SK-N-MC (cell line): ENCODE measurements at regions not wholly inside any gene's neighbourhood (a gene's known extent, or its start where the extent isn't known, plus 50 kb on each side); places are given as distances from the start of the nearest gene placed in this dataset.
"Not testable (repeated sequence)": the region's sequence is repeated elsewhere in the genome, so short reads cannot be mapped to it uniquely, and the experiment has no call there.

Experiments used
- DNase-seq: peaks from one replicate; pipeline ENCODE4 v3.0.0-alpha.2; 2011; ENCODE audit warnings: low read depth, low spot score
- H3K27ac ChIP-seq: fragments of 200-600 bp; sonication (generic); 2 replicates; pipeline ENCODE4 v1.5.1; 2016; ENCODE audit warnings: mixed run types
- H3K36me3 ChIP-seq: fragments of 200-600 bp; sonication (generic); 2 replicates; pipeline ENCODE4 v1.6.1; 2017; ENCODE audit warnings: antibody characterized with exemption, low read length, mixed read lengths; ENCODE audit not compliant: insufficient read depth
- H3K4me3 ChIP-seq: fragments of 200-600 bp; sonication (generic); 2 replicates; pipeline ENCODE4 v1.5.1; 2016
- H3K9ac ChIP-seq: fragments of 200-600 bp; sonication (generic); 2 replicates; pipeline ENCODE4 v1.8.0; 2017; ENCODE audit warnings: mixed run types, mixed read lengths; ENCODE audit not compliant: insufficient read length
- H3K9me3 ChIP-seq: fragments of 200-600 bp; sonication (generic); 2 replicates; pipeline ENCODE4 v1.6.1; 2017; ENCODE audit warnings: low read depth, mild to moderate bottlenecking, antibody characterized with exemption, low read length, moderate library complexity, mixed read lengths
- EZH2 ChIP-seq: fragments of 200-600 bp; sonication (generic); IDR thresholded peaks from one replicate; pipeline ENCODE4 v1.6.1; 2017; ENCODE audit warnings: antibody characterized with exemption
- FOXP2 ChIP-seq: optimal IDR thresholded peaks from 2 replicates; pipeline ENCODE3; 2011; ENCODE audit warnings: mild to moderate bottlenecking, moderate library complexity; ENCODE audit not compliant: insufficient read depth; ENCODE audit errors: extremely low read length, control extremely low read depth
- POLR2AphosphoS5 ChIP-seq: IDR thresholded peaks from 2 replicates; pipeline ENCODE4 v1.6.1; 2012; ENCODE audit warnings: mild to moderate bottlenecking, low read depth, low read length, borderline replicate concordance

DNA sequence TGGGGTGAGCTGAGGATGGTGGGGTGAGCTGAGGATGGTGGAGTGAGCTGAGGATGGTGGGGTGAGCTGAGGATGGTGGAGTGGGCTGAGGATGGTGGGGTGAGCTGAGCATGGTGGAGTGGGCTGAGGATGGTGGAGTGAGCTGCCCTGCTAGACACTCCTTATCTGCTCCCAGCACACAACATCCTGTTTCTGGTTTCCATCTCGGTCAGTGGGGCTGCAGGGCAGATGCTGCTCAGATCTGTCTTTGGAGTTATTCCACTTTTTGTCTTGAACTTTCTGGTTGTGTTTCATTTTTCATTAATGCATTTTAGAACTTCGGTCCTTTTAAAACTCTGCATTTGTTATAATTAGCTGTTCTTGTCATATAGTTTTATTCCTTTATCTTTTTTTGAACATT lies 67.9 kb upstream of the ANTXRL start:
- H3K36me3 ChIP-seq: no peaks in the 10 kb centered on the region
- TF ChIP-seq FOXP2 (no peak), EZH2 (no peak), POLR2AphosphoS5 (no peak)
- no peak for DNase-seq
- no peak overlapping the region for H3K4me3 ChIP-seq
- H3K9me3 ChIP-seq: no peaks in the 10 kb centered on the region
- no peak overlapping the region for H3K27ac ChIP-seq
- no peak overlapping the region for H3K9ac ChIP-seq

DNA sequence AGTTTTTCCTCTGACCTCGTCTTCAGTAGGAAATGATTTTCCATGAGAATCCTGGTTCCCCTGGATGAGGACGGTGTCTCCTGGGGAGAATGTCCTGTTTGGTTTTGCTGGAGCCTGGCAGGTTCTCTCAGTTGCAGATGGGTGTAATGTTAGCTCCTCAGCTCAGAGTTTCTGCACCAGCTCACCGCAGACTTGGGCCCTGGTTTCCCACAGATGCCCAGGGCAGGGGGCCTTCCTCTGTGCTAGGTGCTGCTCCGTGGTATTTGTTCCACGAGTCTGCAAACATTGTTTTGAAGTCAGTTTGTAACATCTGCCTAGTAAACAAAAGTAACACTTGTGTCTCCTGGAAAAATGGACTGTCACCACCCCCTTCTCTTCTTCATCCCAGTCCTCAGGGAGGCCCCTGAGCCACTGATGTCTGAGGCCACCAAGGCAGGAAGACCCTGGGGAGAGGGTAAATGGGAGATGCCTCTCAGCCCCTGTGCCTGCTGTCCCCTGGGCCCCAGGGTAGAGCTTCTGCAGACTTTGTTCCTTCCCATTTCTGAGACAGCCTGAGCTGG lies 67.3 kb upstream of the ANTXRL start:
- not testable (repeated sequence) for H3K4me3 ChIP-seq, H3K27ac ChIP-seq, H3K9ac ChIP-seq, H3K9me3 ChIP-seq, DNase-seq, H3K36me3 ChIP-seq

DNA sequence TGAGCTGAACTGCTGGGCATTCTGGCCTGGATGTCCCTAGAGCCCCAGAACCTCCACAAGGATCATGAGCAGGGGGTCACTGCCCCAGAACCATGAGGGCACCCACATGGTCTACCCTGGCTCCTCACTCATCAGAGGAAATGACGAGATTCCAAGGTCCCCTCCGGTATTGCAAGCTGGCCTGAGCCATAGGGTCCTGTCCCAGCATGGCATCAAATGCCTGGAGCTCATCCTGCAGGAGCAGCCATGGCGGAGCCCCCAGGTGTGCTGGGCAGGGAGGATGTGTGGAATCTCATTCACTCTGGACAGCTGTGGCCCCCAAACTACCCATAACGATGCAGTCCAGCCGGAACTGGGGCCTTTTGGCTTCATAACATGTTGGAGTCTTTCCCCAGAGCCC lies 66.6 kb upstream of the ANTXRL start:
- TF ChIP-seq POLR2AphosphoS5 (no peak), EZH2 (no peak), FOXP2 (no peak)
- no peaks in the 10 kb centered on the region for H3K36me3 ChIP-seq
- no peaks in the 10 kb centered on the region for H3K9me3 ChIP-seq
- no peak overlapping the region for H3K4me3 ChIP-seq
- H3K9ac ChIP-seq: no peak overlapping the region
- DNase-seq: no peak
- H3K27ac ChIP-seq: no peak overlapping the region

DNA sequence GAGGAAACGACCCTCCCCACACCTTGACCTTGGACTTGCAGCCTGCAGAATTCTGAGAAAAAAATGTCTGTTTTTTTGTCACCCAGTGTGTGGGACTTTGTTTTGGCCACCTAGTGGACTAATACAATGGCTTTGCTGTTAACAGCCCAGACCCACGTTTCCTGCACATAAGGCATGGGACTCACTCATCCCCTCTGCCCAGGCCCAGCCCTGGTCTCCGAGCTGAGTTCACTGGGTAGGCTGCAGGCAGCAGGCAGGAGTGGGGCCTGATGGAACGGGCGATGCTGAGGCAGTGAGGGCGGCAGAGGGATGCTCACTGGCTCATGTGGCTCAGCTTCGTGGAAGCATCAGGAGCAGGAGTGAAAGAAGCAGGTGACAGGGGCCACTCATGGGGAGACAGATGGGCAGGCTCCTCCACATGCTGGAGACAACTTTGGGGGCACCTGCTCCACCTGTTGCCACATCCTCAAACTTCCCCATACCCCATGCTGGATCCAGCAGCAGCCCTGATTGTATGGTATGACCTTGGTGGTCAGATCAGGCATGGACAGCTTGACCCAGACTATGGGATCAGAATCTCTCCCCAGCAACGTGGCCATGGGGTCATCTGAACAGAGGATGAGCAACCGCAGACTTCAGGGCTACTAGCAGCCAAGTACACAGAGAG lies 65.8 kb upstream of the ANTXRL start:
- Histone ChIP-seq H3K36me3 (no peaks in the 10 kb centered on the region), H3K27ac (no peak overlapping the region), H3K9ac (no peak overlapping the region), H3K9me3 (no peaks in the 10 kb centered on the region), H3K4me3 (no peak overlapping the region)
- DNase-seq: no peak
- TF ChIP-seq FOXP2 (no peak), POLR2AphosphoS5 (no peak), EZH2 (no peak)

DNA sequence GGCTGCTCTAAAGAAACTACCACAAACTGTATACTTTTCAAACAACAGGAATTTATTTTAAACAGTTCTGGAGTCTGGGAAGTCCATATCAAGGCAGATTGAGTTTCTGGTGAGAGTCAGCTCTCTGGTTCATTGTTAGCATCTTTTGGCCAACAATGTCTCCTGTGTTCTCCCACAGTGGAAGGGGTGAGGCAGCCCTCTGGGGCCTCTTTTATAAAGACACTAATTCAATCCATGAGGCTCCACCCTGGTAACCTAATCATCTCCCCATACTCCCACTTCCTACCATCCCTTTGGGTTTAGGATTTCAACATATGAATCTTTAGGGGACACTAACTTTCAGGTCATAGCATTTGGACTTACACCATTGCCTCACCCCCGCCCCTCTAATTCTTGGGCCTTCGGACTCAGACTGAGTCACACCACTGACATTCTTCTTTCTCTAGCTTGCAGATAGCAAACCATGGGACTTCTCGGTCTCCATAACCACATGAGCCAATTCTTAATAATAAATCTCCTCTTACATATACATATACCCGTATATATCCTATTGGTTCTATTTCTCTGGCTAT lies 64.3 kb upstream of the ANTXRL start:
- TF ChIP-seq EZH2 (no peak), POLR2AphosphoS5 (no peak), FOXP2 (no peak)
- no peak for DNase-seq
- H3K36me3 ChIP-seq: no peaks in the 10 kb centered on the region

DNA sequence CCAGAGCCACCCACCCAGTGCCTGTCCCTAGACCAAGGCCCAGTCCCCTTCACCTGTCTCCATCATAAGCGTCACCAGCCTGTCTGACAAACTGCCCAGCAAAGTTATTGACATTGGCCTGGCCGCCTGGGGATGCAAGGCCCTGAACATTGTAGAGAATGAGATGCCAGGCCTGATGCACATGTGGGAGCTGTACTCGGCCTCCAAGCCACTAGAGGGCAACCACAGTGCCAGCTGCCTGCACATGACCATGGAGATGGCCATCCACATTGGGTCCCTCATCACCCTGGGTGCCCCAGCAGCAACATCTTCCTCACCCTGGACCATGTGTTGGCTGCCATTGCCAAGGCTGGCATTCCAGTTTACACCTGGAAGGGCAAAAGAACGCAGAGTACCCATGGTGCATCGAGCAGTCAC lies 63.7 kb upstream of the ANTXRL start:
- H3K27ac ChIP-seq: no peak overlapping the region

More for the DNA sequence above, 64.3 kb upstream of the ANTXRL start:
- Histone ChIP-seq H3K27ac (no peak overlapping the region), H3K9me3 (no peaks in the 10 kb centered on the region), H3K9ac (no peak overlapping the region), H3K4me3 (no peak overlapping the region)

DNA sequence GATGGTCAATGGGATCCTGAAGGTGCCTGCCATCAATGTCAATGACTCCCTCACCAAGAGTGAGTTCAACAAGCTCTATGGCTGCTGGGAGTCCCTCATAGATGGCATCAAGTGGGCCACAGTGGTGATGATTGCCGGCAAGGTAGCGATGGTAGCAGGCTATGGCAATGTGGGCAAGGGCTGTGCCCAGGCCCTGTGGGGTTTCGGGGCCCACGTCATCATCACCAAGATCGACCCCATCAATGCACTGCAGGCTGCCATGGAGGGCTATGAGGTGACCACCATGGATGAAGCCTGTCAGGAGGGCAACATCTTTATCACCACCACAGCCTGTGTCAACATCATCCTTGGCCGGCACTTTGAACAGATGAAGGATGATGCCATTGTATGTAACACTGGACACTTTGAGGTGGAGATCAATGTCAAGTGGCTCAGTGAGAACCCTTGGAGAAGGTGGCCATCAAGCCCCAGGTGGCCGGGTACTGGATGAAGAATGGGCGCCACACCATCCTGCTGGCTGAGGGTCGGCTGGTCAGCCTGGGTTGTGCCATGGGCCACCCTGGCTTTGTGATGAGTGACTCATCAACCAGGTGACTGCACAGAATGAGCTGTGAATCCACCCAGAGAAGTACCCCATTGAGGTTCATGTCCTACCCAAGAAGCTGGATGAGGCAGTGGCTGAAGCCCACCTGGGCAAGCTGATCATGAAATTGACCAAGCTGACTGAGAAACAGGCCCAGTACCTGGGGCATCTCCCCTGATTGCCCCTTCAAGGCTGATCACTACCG lies 63.0 kb upstream of the ANTXRL start:
- H3K36me3 ChIP-seq: no peaks in the 10 kb centered on the region
- no peaks in the 10 kb centered on the region for H3K9me3 ChIP-seq
- no peak overlapping the region for H3K27ac ChIP-seq
- H3K4me3 ChIP-seq: no peak overlapping the region
- no peak for TF ChIP-seq FOXP2
- no peak for TF ChIP-seq EZH2
- TF ChIP-seq POLR2AphosphoS5: no peak
- DNase-seq: no peak
- no peak overlapping the region for H3K9ac ChIP-seq

More for the DNA sequence above, 63.7 kb upstream of the ANTXRL start:
- Histone ChIP-seq H3K9me3 (no peaks in the 10 kb centered on the region), H3K9ac (no peak overlapping the region), H3K4me3 (no peak overlapping the region), H3K36me3 (no peaks in the 10 kb centered on the region)
- no peak for DNase-seq
- TF ChIP-seq FOXP2 (no peak), POLR2AphosphoS5 (no peak), EZH2 (no peak)

DNA sequence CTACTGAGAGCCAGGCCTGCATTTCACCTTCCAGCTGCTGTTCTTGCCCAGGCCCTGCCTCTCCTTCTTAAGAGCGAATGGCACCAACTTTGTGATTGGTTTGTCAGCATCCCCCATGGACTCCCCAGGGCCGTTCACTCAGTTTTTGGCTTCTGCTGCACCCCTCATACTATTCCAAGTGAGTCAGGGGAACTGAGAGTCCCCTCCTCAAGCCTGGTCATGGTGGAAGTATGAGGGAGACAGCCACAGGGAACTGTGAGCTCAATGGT lies 62.4 kb upstream of the ANTXRL start:
- Histone ChIP-seq H3K4me3 (no peak overlapping the region), H3K27ac (no peak overlapping the region), H3K9me3 (no peaks in the 10 kb centered on the region), H3K9ac (no peak overlapping the region), H3K36me3 (no peaks in the 10 kb centered on the region)
- DNase-seq: no peak
- TF ChIP-seq EZH2 (no peak), POLR2AphosphoS5 (no peak), FOXP2 (no peak)
